Thyroid gland (tissue), 4 donors: ENCODE measurements at regions not wholly inside any gene's neighbourhood (a gene's known extent, or its start where the extent isn't known, plus 50 kb on each side); places are given as distances from the start of the nearest gene placed in this dataset.

ENCODE experiments used
- POLR2A ChIP-seq, 2 donors: fragments of 450-650 bp; IDR thresholded peaks; one replicate each; pipeline ENCODE4 v1.6.1; 2017; ENCODE audit warnings: antibody characterized with exemption in 2 of 2, mild to moderate bottlenecking in 2 of 2, moderate library complexity in 1 of 2
- TF ChIP-seq, protein P1 (sequence below), 6 experiments: fragments of 200-600 bp in 3 of 6; fragments of 450-650 bp in 3 of 6; sonication (generic) in 3 of 6; IDR thresholded peaks; one replicate each; pipeline ENCODE4 v1.5.1; 2016 to 2019; ENCODE audit warnings: antibody characterized with exemption in 6 of 6, mild to moderate bottlenecking in 2 of 6, inconsistent platforms in 1 of 6, moderate library complexity in 1 of 6

DNA sequence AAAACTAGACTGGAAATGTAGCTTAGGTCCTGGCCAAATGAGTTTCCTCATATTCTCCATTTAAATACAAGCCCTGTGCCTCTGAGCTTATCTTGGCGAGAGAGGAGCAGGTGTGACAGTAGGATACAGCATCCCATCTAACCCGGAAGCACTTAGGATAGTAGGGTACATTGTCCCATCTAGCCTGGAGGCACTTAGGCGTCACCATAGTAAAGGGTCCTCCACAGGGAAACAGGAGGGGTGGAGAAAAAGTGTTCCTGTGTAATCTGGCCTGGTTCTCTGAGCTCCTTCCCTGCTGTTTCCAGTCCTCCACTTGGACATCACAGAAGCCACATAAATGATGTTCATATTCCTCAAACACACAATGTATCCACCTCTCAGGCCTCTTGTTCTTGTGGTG lies 301.4 kb downstream of the GALR1 start:
- TF ChIP-seq POLR2A (IDR thresholded peaks at IDR 0.05), result no peak
- TF ChIP-seq, protein P1, sequence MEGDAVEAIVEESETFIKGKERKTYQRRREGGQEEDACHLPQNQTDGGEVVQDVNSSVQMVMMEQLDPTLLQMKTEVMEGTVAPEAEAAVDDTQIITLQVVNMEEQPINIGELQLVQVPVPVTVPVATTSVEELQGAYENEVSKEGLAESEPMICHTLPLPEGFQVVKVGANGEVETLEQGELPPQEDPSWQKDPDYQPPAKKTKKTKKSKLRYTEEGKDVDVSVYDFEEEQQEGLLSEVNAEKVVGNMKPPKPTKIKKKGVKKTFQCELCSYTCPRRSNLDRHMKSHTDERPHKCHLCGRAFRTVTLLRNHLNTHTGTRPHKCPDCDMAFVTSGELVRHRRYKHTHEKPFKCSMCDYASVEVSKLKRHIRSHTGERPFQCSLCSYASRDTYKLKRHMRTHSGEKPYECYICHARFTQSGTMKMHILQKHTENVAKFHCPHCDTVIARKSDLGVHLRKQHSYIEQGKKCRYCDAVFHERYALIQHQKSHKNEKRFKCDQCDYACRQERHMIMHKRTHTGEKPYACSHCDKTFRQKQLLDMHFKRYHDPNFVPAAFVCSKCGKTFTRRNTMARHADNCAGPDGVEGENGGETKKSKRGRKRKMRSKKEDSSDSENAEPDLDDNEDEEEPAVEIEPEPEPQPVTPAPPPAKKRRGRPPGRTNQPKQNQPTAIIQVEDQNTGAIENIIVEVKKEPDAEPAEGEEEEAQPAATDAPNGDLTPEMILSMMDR (IDR thresholded peaks at IDR 0.05), result no peak
